MM.1S (cell line): ENCODE measurements at regions not wholly inside any gene's neighbourhood (a gene's known extent, or its start where the extent isn't known, plus 50 kb on each side); places are given as distances from the start of the nearest gene placed in this dataset.
"Not testable (repeated sequence)": the region's sequence is repeated elsewhere in the genome, so short reads cannot be mapped to it uniquely, and the experiment has no call there.

Source experiments
- DNase-seq: peaks from one replicate; pipeline ENCODE4 v3.0.0-alpha.2; 2015
- H2AFZ ChIP-seq: fragments of 300-600 bp; sonication (generic); 2 replicates; pipeline ENCODE4 v1.6.0; 2016; ENCODE audit warnings: antibody characterized with exemption, low read length
- H3F3A ChIP-seq: fragments of 300-600 bp; sonication (generic); 2 replicates; pipeline ENCODE4 v1.6.1; 2016; ENCODE audit warnings: mild to moderate bottlenecking, antibody characterized with exemption, low read length, moderate library complexity, mixed read lengths; ENCODE audit not compliant: insufficient read depth
- H3K27ac ChIP-seq: fragments of 300-600 bp; sonication (generic); 2 replicates; pipeline ENCODE4 v1.5.1; 2016; ENCODE audit warnings: mild to moderate bottlenecking, low read length
- H3K27me3 ChIP-seq: fragments of 300-600 bp; sonication (generic); replicated peaks from 2 replicates; pipeline ENCODE4 v1.6.0; 2016; ENCODE audit warnings: low read length; ENCODE audit not compliant: insufficient read depth
- H3K36me3 ChIP-seq: fragments of 300-600 bp; sonication (generic); replicated peaks from 2 replicates; pipeline ENCODE4 v1.6.1; 2016; ENCODE audit warnings: mild to moderate bottlenecking, low read length, mixed read lengths; ENCODE audit not compliant: insufficient read depth
- H3K4me1 ChIP-seq: fragments of 300-600 bp; sonication (generic); 2 replicates; pipeline ENCODE4 v1.6.1; 2016; ENCODE audit warnings: low read length, mixed read lengths
- H3K4me2 ChIP-seq: fragments of 300-600 bp; sonication (generic); 2 replicates; pipeline ENCODE4 v1.6.0; 2016; ENCODE audit warnings: low read depth, low read length
- H3K4me3 ChIP-seq: fragments of 300-600 bp; sonication (generic); 2 replicates; pipeline ENCODE4 v1.5.1; 2016; ENCODE audit warnings: low read length, mixed read lengths
- H3K79me2 ChIP-seq: fragments of 300-600 bp; sonication (generic); 2 replicates; pipeline ENCODE4 v1.6.1; 2016; ENCODE audit warnings: mixed run types, low read length, mixed read lengths
- H3K9ac ChIP-seq: fragments of 300-600 bp; sonication (generic); 2 replicates; pipeline ENCODE4 v1.6.1; 2016; ENCODE audit warnings: low read length, mixed read lengths
- H3K9me2 ChIP-seq: fragments of 300-600 bp; sonication (generic); replicated peaks from 2 replicates; pipeline ENCODE4 v1.6.1; 2016; ENCODE audit warnings: mild to moderate bottlenecking, low read length, mixed read lengths; ENCODE audit not compliant: insufficient read depth
- H3K9me3 ChIP-seq: fragments of 300-600 bp; sonication (generic); replicated peaks from 2 replicates; pipeline ENCODE4 v1.6.1; 2016; ENCODE audit warnings: mild to moderate bottlenecking, low read length, mixed read lengths; ENCODE audit not compliant: insufficient read depth
- H4K20me1 ChIP-seq: fragments of 300-600 bp; sonication (generic); 2 replicates; pipeline ENCODE4 v1.6.1; 2016; ENCODE audit warnings: mild to moderate bottlenecking, low read length, moderate library complexity, mixed read lengths; ENCODE audit not compliant: insufficient read depth
- CTCF ChIP-seq: fragments of 300-600 bp; sonication (generic); IDR thresholded peaks from 2 replicates; pipeline ENCODE4 v1.5.1; 2016; ENCODE audit warnings: antibody characterized with exemption, low read length, mixed read lengths
- EZH2 ChIP-seq: fragments of 300-600 bp; sonication (generic); optimal IDR thresholded peaks from 2 replicates; pipeline ENCODE3; 2017; ENCODE audit warnings: low read depth, mild to moderate bottlenecking, antibody characterized with exemption, low read length, mixed read lengths
- EZH2phosphoT487 ChIP-seq: fragments of 300-600 bp; sonication (generic); IDR thresholded peaks from 2 replicates; pipeline ENCODE4 v1.6.1; 2018; ENCODE audit warnings: antibody characterized with exemption, low read length

DNA sequence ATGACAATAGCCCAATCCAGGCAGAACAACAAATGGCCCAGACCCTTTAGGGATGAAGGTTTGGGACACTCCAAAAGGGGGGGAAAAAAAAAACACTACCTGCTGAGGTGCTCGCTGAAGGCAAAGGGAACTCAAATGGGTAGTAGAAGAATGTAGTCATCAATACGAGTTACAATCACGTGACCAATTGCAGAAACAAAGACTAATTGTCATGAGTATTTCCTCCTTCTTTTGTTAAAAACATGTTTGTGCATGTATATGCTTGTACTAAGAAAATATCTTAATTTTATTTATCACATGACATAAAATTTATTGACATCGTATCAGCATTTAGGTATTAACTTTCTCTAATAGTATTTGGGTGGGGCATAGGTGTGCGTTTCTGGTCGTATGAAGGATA lies 743.5 kb downstream of the DNAH5 start:
- H3K4me1 ChIP-seq: no peaks in the 10 kb centered on the region
- H3K27ac ChIP-seq: no peak overlapping the region
- no peaks in the 10 kb centered on the region for H3K36me3 ChIP-seq
- TF ChIP-seq CTCF: no peak
- TF ChIP-seq EZH2phosphoT487: no peak
- no peak for TF ChIP-seq EZH2
- no peaks in the 10 kb centered on the region for H3K9me3 ChIP-seq
- H4K20me1 ChIP-seq: no peaks in the 10 kb centered on the region
- no peaks in the 10 kb centered on the region for H3K9me2 ChIP-seq
- H3K79me2 ChIP-seq: no peaks in the 10 kb centered on the region
- no peak for DNase-seq
- no peaks in the 10 kb centered on the region for H3F3A ChIP-seq
- H3K9ac ChIP-seq: no peak overlapping the region
- no peak overlapping the region for H3K4me3 ChIP-seq
- H3K4me2 ChIP-seq: no peak overlapping the region
- H3K27me3 ChIP-seq: no peaks in the 10 kb centered on the region
- H2AFZ ChIP-seq: no peak overlapping the region

DNA sequence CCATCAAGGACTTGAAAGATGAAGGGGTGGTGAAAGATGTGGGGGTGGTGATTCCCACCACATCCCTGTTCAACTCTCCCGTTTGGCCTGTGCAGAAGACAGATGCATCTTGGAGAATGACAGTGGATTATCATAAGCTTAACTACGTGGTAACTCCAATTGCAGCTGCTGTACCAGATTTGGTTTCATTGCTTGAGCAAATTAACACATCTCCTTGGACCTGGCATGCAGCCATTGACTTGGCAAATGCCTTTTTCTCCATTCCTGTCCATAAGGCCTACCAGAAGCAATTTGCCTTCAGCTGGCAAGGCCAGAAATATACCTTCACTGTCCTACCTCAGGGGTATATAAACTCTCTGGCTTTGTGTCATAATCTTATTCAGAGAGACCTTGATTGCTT lies 746.3 kb downstream of the DNAH5 start:
- not testable (repeated sequence) for H3K9me2 ChIP-seq, DNase-seq, H3K27me3 ChIP-seq, H3F3A ChIP-seq, H3K27ac ChIP-seq, H3K4me2 ChIP-seq, H3K4me1 ChIP-seq, H3K79me2 ChIP-seq, H3K9ac ChIP-seq, H3K4me3 ChIP-seq, H2AFZ ChIP-seq, H3K36me3 ChIP-seq, H3K9me3 ChIP-seq, H4K20me1 ChIP-seq

- Histone ChIP-seq H3K36me3 (no peaks in the 10 kb centered on the region), H3K4me1 (no peaks in the 10 kb centered on the region), H3K9ac (no peak overlapping the region), H3F3A (no peaks in the 10 kb centered on the region), H3K9me3 (no peaks in the 10 kb centered on the region), H3K27ac (no peak overlapping the region), H3K27me3 (no peaks in the 10 kb centered on the region), H3K4me2 (no peak overlapping the region), H3K9me2 (no peaks in the 10 kb centered on the region), H3K79me2 (no peaks in the 10 kb centered on the region), H3K4me3 (no peak overlapping the region), H4K20me1 (no peaks in the 10 kb centered on the region), H2AFZ (no peak overlapping the region)
- no peak for DNase-seq
- TF ChIP-seq EZH2: no peak
- no peak for TF ChIP-seq CTCF
- TF ChIP-seq EZH2phosphoT487: no peak
Observed at GRCh38 chr5:13189532-13189931, 755.0 kb downstream of the DNAH5 start.

DNA sequence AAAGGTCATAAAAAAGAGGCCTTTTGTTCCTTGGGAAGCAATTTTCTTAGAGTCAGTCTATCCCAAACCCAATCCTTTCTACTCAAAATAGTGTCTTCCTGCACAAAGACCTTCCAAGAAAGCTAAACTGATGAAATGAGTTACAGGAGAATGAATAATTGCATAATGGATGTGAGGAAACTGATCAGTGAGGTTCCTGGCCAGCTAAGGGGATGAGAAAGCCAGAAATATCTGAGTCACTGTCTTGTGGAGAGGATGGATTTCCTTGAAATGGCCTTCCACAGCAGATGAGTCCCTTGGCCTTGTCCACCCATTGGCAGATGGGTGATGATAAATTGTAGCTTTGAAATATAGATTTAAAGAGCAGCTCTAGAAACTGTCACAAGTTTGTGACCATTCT lies 756.1 kb downstream of the DNAH5 start:
- H3F3A ChIP-seq: no peaks in the 10 kb centered on the region
- no peaks in the 10 kb centered on the region for H3K36me3 ChIP-seq
- no peaks in the 10 kb centered on the region for H3K9me2 ChIP-seq
- no peaks in the 10 kb centered on the region for H3K27me3 ChIP-seq
- no peaks in the 10 kb centered on the region for H3K79me2 ChIP-seq
- no peak overlapping the region for H3K4me3 ChIP-seq
- no peak overlapping the region for H3K4me2 ChIP-seq
- H3K9me3 ChIP-seq: no peaks in the 10 kb centered on the region
- H3K4me1 ChIP-seq: no peaks in the 10 kb centered on the region
- DNase-seq: no peak
- no peak for TF ChIP-seq CTCF
- no peak for TF ChIP-seq EZH2
- TF ChIP-seq EZH2phosphoT487: no peak
- H4K20me1 ChIP-seq: no peaks in the 10 kb centered on the region
- no peak overlapping the region for H3K9ac ChIP-seq
- H2AFZ ChIP-seq: no peak overlapping the region
- H3K27ac ChIP-seq: no peak overlapping the region
